ENCODE measurements at regions not wholly inside any gene's neighbourhood (a gene's known extent, or its start where the extent isn't known, plus 50 kb on each side); places are given as distances from the start of the nearest gene placed in this dataset.
"Not testable (repeated sequence)": the region's sequence is repeated elsewhere in the genome, so short reads cannot be mapped to it uniquely, and the experiment has no call there.

DNA sequence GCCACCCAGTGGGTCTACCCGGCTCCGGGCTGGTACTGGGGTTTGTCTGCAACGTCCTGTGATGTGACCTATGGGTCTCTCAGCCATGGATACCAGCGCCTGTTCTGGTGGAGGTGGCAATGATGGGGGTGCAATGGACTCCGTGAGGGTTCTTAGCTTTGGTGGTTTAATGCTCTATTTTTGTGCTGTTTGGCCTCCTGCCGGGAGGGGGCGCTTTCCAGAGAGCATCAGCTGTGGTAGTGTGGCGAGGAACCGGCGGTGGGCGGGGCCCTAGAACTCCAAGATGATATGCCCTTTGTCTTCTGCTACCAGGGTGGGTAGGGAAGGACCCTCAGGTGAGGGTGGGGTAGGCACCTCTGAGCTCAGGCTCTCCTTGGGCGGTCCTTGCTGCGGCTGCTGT lies 324.1 kb upstream of the ZFP42 start:
- TF ChIP-seq, protein P1, sequence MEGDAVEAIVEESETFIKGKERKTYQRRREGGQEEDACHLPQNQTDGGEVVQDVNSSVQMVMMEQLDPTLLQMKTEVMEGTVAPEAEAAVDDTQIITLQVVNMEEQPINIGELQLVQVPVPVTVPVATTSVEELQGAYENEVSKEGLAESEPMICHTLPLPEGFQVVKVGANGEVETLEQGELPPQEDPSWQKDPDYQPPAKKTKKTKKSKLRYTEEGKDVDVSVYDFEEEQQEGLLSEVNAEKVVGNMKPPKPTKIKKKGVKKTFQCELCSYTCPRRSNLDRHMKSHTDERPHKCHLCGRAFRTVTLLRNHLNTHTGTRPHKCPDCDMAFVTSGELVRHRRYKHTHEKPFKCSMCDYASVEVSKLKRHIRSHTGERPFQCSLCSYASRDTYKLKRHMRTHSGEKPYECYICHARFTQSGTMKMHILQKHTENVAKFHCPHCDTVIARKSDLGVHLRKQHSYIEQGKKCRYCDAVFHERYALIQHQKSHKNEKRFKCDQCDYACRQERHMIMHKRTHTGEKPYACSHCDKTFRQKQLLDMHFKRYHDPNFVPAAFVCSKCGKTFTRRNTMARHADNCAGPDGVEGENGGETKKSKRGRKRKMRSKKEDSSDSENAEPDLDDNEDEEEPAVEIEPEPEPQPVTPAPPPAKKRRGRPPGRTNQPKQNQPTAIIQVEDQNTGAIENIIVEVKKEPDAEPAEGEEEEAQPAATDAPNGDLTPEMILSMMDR (conservative IDR thresholded peaks at IDR 0.05; ENCODE audit: low read depth, low read length) = not testable (repeated sequence)
- TF ChIP-seq MXI1 (IDR thresholded peaks at IDR 0.05; ENCODE audit: borderline replicate concordance, low read depth, low read length) = not testable (repeated sequence)
